Panc1 (cell line): ENCODE measurements at regions not wholly inside any gene's neighbourhood (a gene's known extent, or its start where the extent isn't known, plus 50 kb on each side); places are given as distances from the start of the nearest gene placed in this dataset.

ENCODE experiments used
- ATAC-seq: fragments of 200-7000 bp; cut with Tn5 transposase; 2 replicates; pipeline ENCODE4 v1.9.1; 2020; ENCODE audit warnings: mild to moderate bottlenecking, moderate library complexity
- BruUV-seq: library from RNA; stranded (reverse); fragments of 400-500 nt; replicated peaks from 2 replicates; lab custom pipeline; 2021; lab: Mats Ljungman, UMichigan
- CTCF ChIA-PET: fragments of 300-600 bp; sonication (Branson Sonifier 250); formaldehyde crosslinking; loops from one replicate; lab custom pipeline; 2022; ENCODE audit warnings: antibody characterized with exemption; lab: Charles Lee
- POLR2A ChIA-PET: fragments of 300-600 bp; sonication (Branson Sonifier 250); formaldehyde crosslinking; loops from one replicate; lab custom pipeline; 2022; ENCODE audit warnings: antibody characterized with exemption; lab: Charles Lee
- DNase-seq: peaks from one replicate; pipeline ENCODE4 v3.0.0-alpha.2; 2010; ENCODE audit warnings: low read depth, low spot score
- H3K27ac ChIP-seq: 2 replicates; pipeline ENCODE4 v1.5.1; 2011; ENCODE audit warnings: mild to moderate bottlenecking, low read length, inconsistent platforms
- H3K27me3 ChIP-seq: fragments of 200-500 bp; sonication (Bioruptor generic); 2 replicates; pipeline ENCODE4 v1.6.0; 2014; ENCODE audit warnings: low read length, inconsistent platforms; ENCODE audit not compliant: control insufficient read depth, insufficient read depth
- H3K36me3 ChIP-seq: fragments of 200-500 bp; sonication (Bioruptor generic); 2 replicates; pipeline ENCODE4 v1.5.1; 2014; ENCODE audit warnings: inconsistent platforms, mild to moderate bottlenecking, low read length, moderate library complexity; ENCODE audit not compliant: control insufficient read depth, insufficient read depth
- H3K4me1 ChIP-seq: 2 replicates; pipeline ENCODE4 v1.5.1; 2011; ENCODE audit warnings: inconsistent platforms, mild to moderate bottlenecking, low read length, moderate library complexity; ENCODE audit not compliant: control insufficient read depth, insufficient read depth
- H3K4me3 ChIP-seq, 2 experiments: 2 replicates each; pipeline ENCODE4 v1.5.1; 2011 to 2012; ENCODE audit warnings: low read depth in 2 of 2, low read length in 2 of 2, mild to moderate bottlenecking in 2 of 2, inconsistent platforms in 1 of 2, moderate library complexity in 1 of 2
- H3K9me3 ChIP-seq: fragments of 200-500 bp; sonication (Bioruptor generic); 2 replicates; pipeline ENCODE4 v1.5.1; 2014; ENCODE audit warnings: low read depth, mild to moderate bottlenecking, inconsistent platforms, low read length, moderate library complexity; ENCODE audit not compliant: control insufficient read depth, insufficient read depth
- POLR2AphosphoS5 ChIP-seq: IDR thresholded peaks from 2 replicates; pipeline ENCODE4 v1.6.1; 2012; ENCODE audit warnings: mild to moderate bottlenecking, low read depth, low read length, moderate library complexity
- SIN3A ChIP-seq: IDR thresholded peaks from 2 replicates; pipeline ENCODE4 v1.6.1; 2012; ENCODE audit warnings: low read depth, mild to moderate bottlenecking, low read length, moderate library complexity, borderline replicate concordance; ENCODE audit not compliant: insufficient read depth
- TCF7L2 ChIP-seq: IDR thresholded peaks from 2 replicates; pipeline ENCODE4 v1.6.1; 2011; ENCODE audit warnings: mild to moderate bottlenecking, low read depth, low read length, inconsistent platforms
- in situ Hi-C: cut with HindIII; loops from 2 replicates; pipeline ENCODE4 v1.10.0; 2016; ENCODE audit warnings: low sequenced_read_pairs, low pct_unique_long_range_greater_than_20kb
- intact Hi-C: fragments of 100-400 bp; cut with micrococcal nuclease; formaldehyde crosslinking; loops from one replicate; pipeline ENCODE4 v1.10.0; 2022; ENCODE audit not compliant: unreplicated experiment
- TF ChIP-seq, protein P1 (sequence below): fragments of 450-650 bp; IDR thresholded peaks from 2 replicates; pipeline ENCODE4 v1.5.1; 2017; ENCODE audit warnings: mild to moderate bottlenecking
- TF ChIP-seq, protein P2 (sequence below), 2 experiments: IDR thresholded peaks; 2 replicates each; pipeline ENCODE4 v1.6.1; 2011 to 2012; ENCODE audit warnings: low read depth in 2 of 2, control low read depth in 1 of 2, low read length in 1 of 2, mild to moderate bottlenecking in 1 of 2, moderate library complexity in 1 of 2; ENCODE audit not compliant: insufficient read depth in 1 of 2

DNA sequence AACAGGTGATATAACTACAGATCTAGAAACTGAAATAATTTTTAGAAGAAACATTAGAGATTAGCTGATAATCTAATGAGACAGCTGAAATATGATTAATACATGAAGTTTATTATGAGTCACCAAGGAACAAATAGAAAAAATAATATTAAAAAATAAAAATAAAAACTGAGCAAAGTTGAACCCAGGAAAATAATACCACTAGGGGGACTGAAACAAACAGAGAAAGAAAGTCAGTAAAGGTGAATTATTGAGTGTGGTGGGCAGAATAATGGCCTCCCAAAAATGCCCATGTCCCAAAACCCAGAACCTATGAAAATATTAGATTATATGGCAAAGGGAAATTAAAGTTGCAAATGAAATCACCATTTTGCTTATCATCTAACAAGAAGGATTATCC lies 820.7 kb upstream of the INTU start:
- no peak overlapping the region for H3K27ac ChIP-seq
- H3K27me3 ChIP-seq, result no peaks in the 10 kb centered on the region
- ChIA-PET POLR2A (interaction anchor here (0.6 kb wide), 1 partner anchor 9 kb away, joined by 3 read pairs; no protein-coding TSS in a partner anchor), CTCF (no interaction called here)
- no peak for DNase-seq
- no peaks in the 10 kb centered on the region for H3K9me3 ChIP-seq
- in situ Hi-C loops (no loop called here), intact Hi-C loops (no loop called here)
- BruUV-seq, result no TSS peak
- ATAC-seq, result no peak
- no peaks in the 10 kb centered on the region for H3K36me3 ChIP-seq
- TF ChIP-seq SIN3A, result no peak
- TF ChIP-seq, protein P1, sequence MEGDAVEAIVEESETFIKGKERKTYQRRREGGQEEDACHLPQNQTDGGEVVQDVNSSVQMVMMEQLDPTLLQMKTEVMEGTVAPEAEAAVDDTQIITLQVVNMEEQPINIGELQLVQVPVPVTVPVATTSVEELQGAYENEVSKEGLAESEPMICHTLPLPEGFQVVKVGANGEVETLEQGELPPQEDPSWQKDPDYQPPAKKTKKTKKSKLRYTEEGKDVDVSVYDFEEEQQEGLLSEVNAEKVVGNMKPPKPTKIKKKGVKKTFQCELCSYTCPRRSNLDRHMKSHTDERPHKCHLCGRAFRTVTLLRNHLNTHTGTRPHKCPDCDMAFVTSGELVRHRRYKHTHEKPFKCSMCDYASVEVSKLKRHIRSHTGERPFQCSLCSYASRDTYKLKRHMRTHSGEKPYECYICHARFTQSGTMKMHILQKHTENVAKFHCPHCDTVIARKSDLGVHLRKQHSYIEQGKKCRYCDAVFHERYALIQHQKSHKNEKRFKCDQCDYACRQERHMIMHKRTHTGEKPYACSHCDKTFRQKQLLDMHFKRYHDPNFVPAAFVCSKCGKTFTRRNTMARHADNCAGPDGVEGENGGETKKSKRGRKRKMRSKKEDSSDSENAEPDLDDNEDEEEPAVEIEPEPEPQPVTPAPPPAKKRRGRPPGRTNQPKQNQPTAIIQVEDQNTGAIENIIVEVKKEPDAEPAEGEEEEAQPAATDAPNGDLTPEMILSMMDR, result no peak
- no peak for TF ChIP-seq POLR2AphosphoS5
- no peak for TF ChIP-seq TCF7L2
- TF ChIP-seq, protein P2, sequence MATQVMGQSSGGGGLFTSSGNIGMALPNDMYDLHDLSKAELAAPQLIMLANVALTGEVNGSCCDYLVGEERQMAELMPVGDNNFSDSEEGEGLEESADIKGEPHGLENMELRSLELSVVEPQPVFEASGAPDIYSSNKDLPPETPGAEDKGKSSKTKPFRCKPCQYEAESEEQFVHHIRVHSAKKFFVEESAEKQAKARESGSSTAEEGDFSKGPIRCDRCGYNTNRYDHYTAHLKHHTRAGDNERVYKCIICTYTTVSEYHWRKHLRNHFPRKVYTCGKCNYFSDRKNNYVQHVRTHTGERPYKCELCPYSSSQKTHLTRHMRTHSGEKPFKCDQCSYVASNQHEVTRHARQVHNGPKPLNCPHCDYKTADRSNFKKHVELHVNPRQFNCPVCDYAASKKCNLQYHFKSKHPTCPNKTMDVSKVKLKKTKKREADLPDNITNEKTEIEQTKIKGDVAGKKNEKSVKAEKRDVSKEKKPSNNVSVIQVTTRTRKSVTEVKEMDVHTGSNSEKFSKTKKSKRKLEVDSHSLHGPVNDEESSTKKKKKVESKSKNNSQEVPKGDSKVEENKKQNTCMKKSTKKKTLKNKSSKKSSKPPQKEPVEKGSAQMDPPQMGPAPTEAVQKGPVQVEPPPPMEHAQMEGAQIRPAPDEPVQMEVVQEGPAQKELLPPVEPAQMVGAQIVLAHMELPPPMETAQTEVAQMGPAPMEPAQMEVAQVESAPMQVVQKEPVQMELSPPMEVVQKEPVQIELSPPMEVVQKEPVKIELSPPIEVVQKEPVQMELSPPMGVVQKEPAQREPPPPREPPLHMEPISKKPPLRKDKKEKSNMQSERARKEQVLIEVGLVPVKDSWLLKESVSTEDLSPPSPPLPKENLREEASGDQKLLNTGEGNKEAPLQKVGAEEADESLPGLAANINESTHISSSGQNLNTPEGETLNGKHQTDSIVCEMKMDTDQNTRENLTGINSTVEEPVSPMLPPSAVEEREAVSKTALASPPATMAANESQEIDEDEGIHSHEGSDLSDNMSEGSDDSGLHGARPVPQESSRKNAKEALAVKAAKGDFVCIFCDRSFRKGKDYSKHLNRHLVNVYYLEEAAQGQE (IDR thresholded peaks at IDR 0.05; ENCODE audit: insufficient read depth in 1 of 2, low read depth in 2 of 2, low read length in 1 of 2), result no peak
- no peak overlapping the region for H3K4me3 ChIP-seq
- H3K4me1 ChIP-seq, result no peaks in the 10 kb centered on the region

DNA sequence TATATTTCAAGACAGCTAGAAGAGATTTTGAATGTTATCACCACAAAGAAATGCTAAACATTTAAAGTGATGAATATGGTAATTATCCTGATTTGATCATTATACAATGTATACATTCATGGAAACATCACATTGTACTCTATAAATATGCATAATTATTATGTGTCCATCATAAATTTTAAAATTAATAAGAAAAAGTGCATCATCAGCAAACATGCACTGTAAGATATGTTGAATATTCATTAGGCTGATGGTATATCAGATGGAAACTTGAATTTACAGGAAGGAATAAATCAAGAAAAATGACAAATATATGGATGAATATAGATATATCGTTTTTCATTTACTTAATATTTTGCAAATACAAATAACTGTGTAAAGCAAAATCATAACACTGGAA lies 812.1 kb upstream of the INTU start:
- Histone ChIP-seq H3K4me1 (no peaks in the 10 kb centered on the region), H3K36me3 (no peaks in the 10 kb centered on the region), H3K9me3 (no peaks in the 10 kb centered on the region), H3K27ac (no peak overlapping the region), H3K4me3 (no peak overlapping the region), H3K27me3 (no peaks in the 10 kb centered on the region)
- DNase-seq (no peak), ATAC-seq (no peak)
- intact Hi-C loops (no loop called here), in situ Hi-C loops (no loop called here)
- TF ChIP-seq, protein P1, result no peak
- no peak for TF ChIP-seq POLR2AphosphoS5
- no peak for TF ChIP-seq SIN3A
- TF ChIP-seq TCF7L2, result no peak
- TF ChIP-seq, protein P2 (IDR thresholded peaks at IDR 0.05; ENCODE audit: insufficient read depth in 1 of 2, low read depth in 2 of 2, low read length in 1 of 2), result no peak
- no TSS peak for BruUV-seq
- POLR2A ChIA-PET, result interaction anchor here (0.6 kb wide), 1 partner anchor 8 kb away, joined by 3 read pairs; no protein-coding TSS in a partner anchor
- CTCF ChIA-PET, result no interaction called here
